Natural killer cell treated with Interleukin-12 subunit alpha and Interleukin-12 subunit beta and Interleukin-15 and Interleukin-18, amount 100 ng/mL, for 72 hours (primary cell): ENCODE measurements at regions not wholly inside any gene's neighbourhood (a gene's known extent, or its start where the extent isn't known, plus 50 kb on each side); places are given as distances from the start of the nearest gene placed in this dataset.
"Not testable (repeated sequence)": the region's sequence is repeated elsewhere in the genome, so short reads cannot be mapped to it uniquely, and the experiment has no call there.

Source experiments
- ATAC-seq, 2 donors: fragments of 150-1000 bp; cut with Tn5 transposase in 1 of 2; sonication (Bioruptor Pico), chemical (Tn5 transposase) in 1 of 2; 2 replicates each; pipeline ENCODE4 v1.10.0; 2021
- DNase-seq: peaks from one replicate; pipeline ENCODE4 v3.0.0; 2022; ENCODE audit warnings: low spot score
- H3K27ac Mint-ChIP-seq, 2 donors: 1 replicate in 1 of 2; 2 replicates in 1 of 2; pipeline ENCODE4 v1.8.0; 2022; ENCODE audit warnings: mixed read lengths in 2 of 2, mild to moderate bottlenecking in 1 of 2, moderate library complexity in 1 of 2
- H3K27me3 Mint-ChIP-seq, 2 donors: 1 replicate in 1 of 2; 2 replicates in 1 of 2; pipeline ENCODE4 v1.8.0; 2022; ENCODE audit warnings: mixed read lengths in 2 of 2
- H3K36me3 Mint-ChIP-seq: one replicate; pipeline ENCODE4 v1.8.0; 2022; ENCODE audit warnings: mixed read lengths
- H3K4me1 Mint-ChIP-seq, 2 donors: 1 replicate in 1 of 2; 2 replicates in 1 of 2; pipeline ENCODE4 v1.8.0; 2022; ENCODE audit warnings: low read depth in 2 of 2, mixed read lengths in 2 of 2, mild to moderate bottlenecking in 1 of 2
- H3K4me3 Mint-ChIP-seq: one replicate; pipeline ENCODE4 v1.8.0; 2022; ENCODE audit warnings: mixed read lengths
- H3K9me3 Mint-ChIP-seq: 2 replicates; pipeline ENCODE4 v1.8.0; 2022; ENCODE audit warnings: mixed read lengths

- no peaks in the 10 kb centered on the region for H3K4me1 Mint-ChIP-seq
- H3K27me3 Mint-ChIP-seq, result peaks cover 0 to 3% of the 10 kb centered on the region in 2 donors
- no peak for ATAC-seq
- H3K27ac Mint-ChIP-seq, result no peak overlapping the region
- H3K9me3 Mint-ChIP-seq, result no peaks in the 10 kb centered on the region
- H3K36me3 Mint-ChIP-seq, result no peaks in the 10 kb centered on the region
- no peak overlapping the region for H3K4me3 Mint-ChIP-seq
- no peak for DNase-seq
Observed at GRCh38 chr12:76674669-76675315, 89.1 kb upstream of the ZDHHC17 start.

DNA sequence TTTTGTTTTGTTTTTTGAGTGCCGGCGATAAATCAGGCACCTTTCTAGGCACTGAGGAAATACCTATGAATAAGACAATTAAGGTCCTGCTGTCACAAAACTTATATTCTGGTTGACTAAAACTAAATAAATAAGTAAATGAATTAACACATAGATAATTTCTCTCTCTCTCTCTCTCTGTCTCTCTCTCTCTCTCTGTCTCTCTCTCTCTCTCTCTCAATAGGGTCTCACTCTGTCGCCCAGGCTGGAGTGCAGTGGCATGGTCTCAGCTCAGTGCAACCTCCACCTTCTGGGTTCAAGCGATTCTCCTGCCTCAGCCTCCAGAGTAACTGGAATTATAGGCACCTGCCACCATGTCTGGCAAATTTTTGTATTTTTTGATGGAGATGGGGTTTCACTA lies 87.7 kb upstream of the ZDHHC17 start:
- not testable (repeated sequence) for H3K27me3 Mint-ChIP-seq, H3K4me1 Mint-ChIP-seq, DNase-seq, H3K4me3 Mint-ChIP-seq, H3K9me3 Mint-ChIP-seq, H3K36me3 Mint-ChIP-seq, ATAC-seq, H3K27ac Mint-ChIP-seq

DNA sequence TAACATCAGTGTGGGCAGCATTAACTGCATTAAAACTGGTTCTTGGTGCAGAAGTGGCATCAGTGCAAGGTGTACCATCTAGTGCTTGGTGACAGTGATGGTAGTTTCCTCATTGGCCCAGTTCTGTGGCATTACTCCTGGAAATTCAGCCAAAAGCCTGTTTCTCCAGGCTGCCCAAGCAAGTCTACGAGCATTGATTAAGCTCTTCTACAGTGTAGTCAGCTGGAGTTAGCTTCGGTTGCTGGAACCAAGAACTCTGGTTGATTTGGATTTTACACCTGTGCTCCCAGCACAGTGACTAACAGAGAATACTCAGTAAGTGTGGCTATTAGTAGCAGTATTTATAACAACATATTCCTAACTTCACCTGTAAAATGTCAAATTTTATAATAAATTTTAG lies 84.9 kb upstream of the ZDHHC17 start:
- ATAC-seq (no peak), DNase-seq (no peak)
- Mint-ChIP-seq H3K36me3 (no peaks in the 10 kb centered on the region), H3K27ac (no peak overlapping the region), H3K4me1 (no peaks in the 10 kb centered on the region), H3K4me3 (no peak overlapping the region), H3K9me3 (no peaks in the 10 kb centered on the region), H3K27me3 (peaks cover 0 to 7% of the 10 kb centered on the region in 2 donors)

- H3K27ac Mint-ChIP-seq, result no peak overlapping the region
- ATAC-seq (no peak), DNase-seq (no peak)
- peaks cover 0 to 7% of the 10 kb centered on the region in 2 donors for H3K27me3 Mint-ChIP-seq
- no peak overlapping the region for H3K4me3 Mint-ChIP-seq
- H3K36me3 Mint-ChIP-seq, result no peaks in the 10 kb centered on the region
- H3K9me3 Mint-ChIP-seq, result no peaks in the 10 kb centered on the region
- H3K4me1 Mint-ChIP-seq, result no peaks in the 10 kb centered on the region
Observed at GRCh38 chr12:76679778-76680177, 84.1 kb upstream of the ZDHHC17 start.

GRCh38 chr12:76680940-76681339 lies 83.0 kb upstream of the ZDHHC17 start:
- DNase-seq (no peak), ATAC-seq (peak in 1 of 2 donors; percentile 11)
- no peak overlapping the region for H3K4me3 Mint-ChIP-seq
- no peaks in the 10 kb centered on the region for H3K9me3 Mint-ChIP-seq
- no peak overlapping the region for H3K27ac Mint-ChIP-seq
- H3K4me1 Mint-ChIP-seq, result no peaks in the 10 kb centered on the region
- peaks cover 0 to 7% of the 10 kb centered on the region in 2 donors for H3K27me3 Mint-ChIP-seq
- H3K36me3 Mint-ChIP-seq, result no peaks in the 10 kb centered on the region

DNA sequence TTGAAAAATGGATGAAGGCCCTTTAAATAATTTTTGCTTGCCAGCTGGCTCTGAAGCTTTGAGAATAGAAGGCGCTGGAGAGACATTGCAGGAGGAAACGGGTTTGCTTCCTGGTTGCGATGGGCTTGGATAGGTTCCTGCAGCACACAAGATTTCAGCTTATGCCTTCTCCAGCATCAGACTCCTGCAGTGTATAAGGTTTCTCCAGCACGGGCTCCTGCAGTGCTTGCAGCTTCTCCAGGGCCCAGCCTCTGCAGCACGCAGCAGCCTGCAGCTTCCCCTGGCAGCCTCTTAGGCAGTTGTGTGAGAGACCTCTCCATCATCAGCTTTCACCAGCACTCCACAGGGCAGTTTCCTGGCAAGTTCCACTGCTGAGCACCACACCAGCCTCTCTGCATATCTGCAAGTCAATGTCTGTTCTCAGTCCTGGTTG lies 78.7 kb upstream of the ZDHHC17 start:
- Mint-ChIP-seq H3K27ac (no peak overlapping the region), H3K36me3 (no peaks in the 10 kb centered on the region), H3K4me3 (no peak overlapping the region), H3K9me3 (no peaks in the 10 kb centered on the region), H3K4me1 (no peaks in the 10 kb centered on the region), H3K27me3 (peaks cover 0 to 6% of the 10 kb centered on the region in 2 donors)
- DNase-seq (no peak), ATAC-seq (no peak)

DNA sequence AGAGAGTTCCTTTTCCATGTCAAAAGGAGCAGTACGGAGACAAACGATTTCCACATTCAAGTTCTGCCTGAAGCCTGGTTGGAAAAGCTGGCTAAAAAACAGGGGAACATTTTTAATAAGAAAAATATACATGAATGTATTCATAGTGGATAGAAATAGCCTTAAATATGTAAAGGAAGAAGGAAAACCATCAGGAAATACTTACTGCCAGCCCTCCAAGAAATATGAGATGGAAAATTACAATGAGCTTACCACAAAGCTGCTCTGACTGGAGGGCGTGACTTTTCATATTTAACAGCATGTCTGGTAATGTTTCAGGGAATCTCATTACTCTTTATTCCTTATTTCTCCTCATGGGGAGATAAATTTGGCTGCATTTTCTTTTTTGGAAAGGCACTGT lies 75.9 kb upstream of the ZDHHC17 start:
- DNase-seq (no peak), ATAC-seq (no peak)
- no peaks in the 10 kb centered on the region for H3K9me3 Mint-ChIP-seq
- H3K4me1 Mint-ChIP-seq, result no peaks in the 10 kb centered on the region
- H3K27ac Mint-ChIP-seq, result no peak overlapping the region
- H3K36me3 Mint-ChIP-seq, result no peaks in the 10 kb centered on the region
- peaks cover 0 to 6% of the 10 kb centered on the region in 2 donors for H3K27me3 Mint-ChIP-seq
- no peak overlapping the region for H3K4me3 Mint-ChIP-seq

DNA sequence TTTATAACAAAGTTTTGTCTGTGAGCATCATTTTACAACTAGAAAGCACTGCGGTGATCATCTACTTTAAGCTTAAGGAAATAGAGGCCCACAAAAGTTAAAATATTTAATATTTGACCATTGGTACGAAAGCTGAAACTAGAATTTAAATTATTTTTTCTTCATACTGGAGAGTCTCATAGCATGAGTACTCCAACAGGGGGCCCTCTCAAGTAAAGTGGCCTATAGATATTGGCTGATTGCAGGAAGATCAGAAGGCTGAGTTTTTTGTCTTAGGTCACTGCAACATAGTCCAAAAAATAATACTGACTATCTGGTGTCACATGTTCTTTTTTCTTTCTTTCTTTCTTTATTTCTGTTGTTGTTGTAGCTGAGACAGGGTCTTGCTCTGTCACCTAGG lies 75.3 kb upstream of the ZDHHC17 start:
- ATAC-seq (no peak), DNase-seq (no peak)
- no peaks in the 10 kb centered on the region for H3K36me3 Mint-ChIP-seq

DNA sequence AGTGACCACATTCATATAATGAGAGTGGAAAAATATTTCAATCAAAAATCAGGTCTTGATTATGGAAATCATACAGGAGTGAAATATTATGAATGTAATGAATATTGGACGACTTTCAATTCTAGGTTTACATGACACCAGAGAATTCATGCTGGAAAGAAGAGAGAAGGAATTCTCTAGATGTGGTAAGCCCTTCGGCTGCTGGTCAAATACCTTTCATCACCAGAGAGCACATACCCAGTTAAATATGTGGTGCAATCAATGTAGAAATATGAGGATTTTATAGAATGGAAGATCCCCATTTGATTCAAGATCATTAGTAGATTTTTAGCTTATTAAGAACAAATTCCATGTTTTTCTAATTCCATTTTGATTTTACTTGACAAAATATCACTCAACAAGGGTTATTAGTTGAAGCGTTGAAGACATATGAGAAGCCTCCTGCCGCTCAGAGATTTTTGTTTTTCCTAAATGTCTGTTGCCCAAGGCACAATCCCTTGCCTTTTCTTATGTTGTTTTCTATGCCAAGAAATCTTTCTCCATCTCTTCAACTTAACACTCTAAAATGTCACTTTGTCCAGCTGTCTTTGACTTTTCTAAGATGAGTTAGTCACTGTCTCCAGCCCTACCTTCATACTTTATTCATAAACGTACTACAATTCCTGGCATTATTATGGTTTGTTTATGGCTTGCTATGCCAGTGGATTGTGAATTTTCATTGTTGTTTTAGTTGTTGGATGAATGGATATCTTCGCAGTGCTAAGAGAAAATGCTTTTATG lies 72.8 kb upstream of the ZDHHC17 start:
- no peaks in the 10 kb centered on the region for H3K36me3 Mint-ChIP-seq
- peaks cover 0 to 6% of the 10 kb centered on the region in 2 donors for H3K27me3 Mint-ChIP-seq
- DNase-seq (no peak), ATAC-seq (no peak)
- no peaks in the 10 kb centered on the region for H3K9me3 Mint-ChIP-seq
- no peak overlapping the region for H3K4me3 Mint-ChIP-seq
- no peaks in the 10 kb centered on the region for H3K4me1 Mint-ChIP-seq
- H3K27ac Mint-ChIP-seq, result no peak overlapping the region

More for the DNA sequence above, 75.3 kb upstream of the ZDHHC17 start:
- H3K4me3 Mint-ChIP-seq, result no peak overlapping the region
- peaks cover 0 to 6% of the 10 kb centered on the region in 2 donors for H3K27me3 Mint-ChIP-seq
- H3K9me3 Mint-ChIP-seq, result no peaks in the 10 kb centered on the region
- H3K4me1 Mint-ChIP-seq, result no peaks in the 10 kb centered on the region
- H3K27ac Mint-ChIP-seq, result no peak overlapping the region

- no peak for ATAC-seq
- peaks cover 0 to under 1% of the 10 kb centered on the region in 2 donors for H3K27me3 Mint-ChIP-seq
- H3K9me3 Mint-ChIP-seq, result no peaks in the 10 kb centered on the region
- H3K36me3 Mint-ChIP-seq, result no peaks in the 10 kb centered on the region
- H3K27ac Mint-ChIP-seq, result no peak overlapping the region
- H3K4me3 Mint-ChIP-seq, result no peak overlapping the region
- no peak for DNase-seq
- no peaks in the 10 kb centered on the region for H3K4me1 Mint-ChIP-seq
Observed at GRCh38 chr12:76692846-76693245, 71.1 kb upstream of the ZDHHC17 start.

DNA sequence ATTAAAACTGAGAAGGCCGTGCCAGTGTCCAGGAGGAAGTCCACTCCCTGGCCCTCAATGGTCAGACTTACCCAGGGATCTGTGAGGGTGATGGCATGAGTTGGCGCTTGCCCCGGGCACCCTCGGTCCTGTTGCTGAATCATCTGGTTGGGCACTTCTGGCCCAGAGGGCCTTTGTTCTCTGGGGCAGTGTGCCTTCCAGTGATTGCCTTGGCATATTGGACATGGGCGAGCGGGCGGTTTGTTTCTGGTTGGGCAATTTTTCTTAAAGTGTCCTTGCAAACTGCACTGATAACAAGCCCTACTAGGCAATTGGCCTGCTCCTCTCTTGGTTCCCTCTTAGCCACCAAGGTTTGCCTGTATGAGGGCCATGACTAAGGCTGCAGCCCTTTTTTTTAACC lies 69.5 kb upstream of the ZDHHC17 start:
- ATAC-seq, result no peak
- Mint-ChIP-seq H3K4me1 (no peaks in the 10 kb centered on the region), H3K27ac (no peak overlapping the region), H3K9me3 (no peaks in the 10 kb centered on the region), H3K27me3 (no peaks in the 10 kb centered on the region), H3K4me3 (no peak overlapping the region), H3K36me3 (no peaks in the 10 kb centered on the region)
- DNase-seq, result no peak

GRCh38 chr12:76696186-76696585 lies 67.7 kb upstream of the ZDHHC17 start:
- ATAC-seq (no peak), DNase-seq (no peak)
- H3K36me3 Mint-ChIP-seq, result no peaks in the 10 kb centered on the region
- H3K4me3 Mint-ChIP-seq, result no peak overlapping the region
- H3K27me3 Mint-ChIP-seq, result no peaks in the 10 kb centered on the region
- H3K4me1 Mint-ChIP-seq, result no peaks in the 10 kb centered on the region
- no peak overlapping the region for H3K27ac Mint-ChIP-seq
- H3K9me3 Mint-ChIP-seq, result no peaks in the 10 kb centered on the region

DNA sequence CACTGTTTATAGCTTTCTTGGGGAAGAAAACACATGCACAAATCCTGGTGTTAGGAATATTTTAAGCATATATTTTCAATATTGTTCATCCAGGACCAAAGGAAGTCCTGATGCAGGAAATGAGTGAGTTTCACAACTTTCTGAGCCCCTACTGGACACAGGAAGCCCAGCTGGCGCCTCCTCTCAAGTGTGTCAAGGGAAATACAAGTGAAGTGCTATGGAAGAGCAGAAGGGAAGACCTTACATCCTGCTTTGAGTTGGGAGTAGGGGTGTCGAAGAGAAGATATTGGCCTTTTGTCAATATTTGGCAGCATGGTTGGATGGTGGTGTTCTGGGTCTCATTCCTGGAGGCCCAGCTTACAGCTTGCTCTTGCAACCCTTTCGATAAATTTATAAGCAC lies 66.1 kb upstream of the ZDHHC17 start:
- DNase-seq, result no peak
- H3K4me1 Mint-ChIP-seq, result no peaks in the 10 kb centered on the region
- H3K36me3 Mint-ChIP-seq, result no peaks in the 10 kb centered on the region
- H3K4me3 Mint-ChIP-seq, result no peak overlapping the region
- no peak overlapping the region for H3K27ac Mint-ChIP-seq
- ATAC-seq, result peak in 1 of 2 donors; percentile 55
- peaks cover 5 to 9% of the 10 kb centered on the region in 2 donors for H3K27me3 Mint-ChIP-seq
- H3K9me3 Mint-ChIP-seq, result no peaks in the 10 kb centered on the region

DNA sequence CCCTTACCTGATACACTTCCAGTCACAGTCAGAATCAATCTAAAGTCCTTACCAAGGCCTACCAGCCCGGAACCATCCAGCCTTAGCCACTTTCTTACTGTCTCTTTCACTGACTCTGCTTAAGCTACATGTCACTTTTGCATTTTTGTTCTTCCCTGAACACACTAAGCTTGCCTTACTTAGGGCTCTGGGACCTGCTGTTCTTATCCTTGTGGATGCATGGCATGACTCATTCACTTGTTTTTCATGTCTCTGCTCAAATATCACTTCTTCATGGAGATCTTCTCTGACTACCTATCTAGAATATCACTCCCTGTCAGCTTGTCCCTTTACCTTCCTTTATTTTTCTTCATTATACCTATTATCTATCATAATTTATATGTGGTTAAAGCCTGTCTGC lies 65.6 kb upstream of the ZDHHC17 start:
- H3K27me3 Mint-ChIP-seq, result peaks cover 5 to 9% of the 10 kb centered on the region in 2 donors
- no peaks in the 10 kb centered on the region for H3K36me3 Mint-ChIP-seq
- DNase-seq (no peak), ATAC-seq (peak in 1 of 2 donors; percentile 11)
- no peak overlapping the region for H3K4me3 Mint-ChIP-seq
- H3K27ac Mint-ChIP-seq, result no peak overlapping the region
- no peaks in the 10 kb centered on the region for H3K9me3 Mint-ChIP-seq
- H3K4me1 Mint-ChIP-seq, result no peaks in the 10 kb centered on the region
